ENCODE measurements at regions not wholly inside any gene's neighbourhood (a gene's known extent, or its start where the extent isn't known, plus 50 kb on each side); places are given as distances from the start of the nearest gene placed in this dataset.

- TF ChIP-seq, protein P1, sequence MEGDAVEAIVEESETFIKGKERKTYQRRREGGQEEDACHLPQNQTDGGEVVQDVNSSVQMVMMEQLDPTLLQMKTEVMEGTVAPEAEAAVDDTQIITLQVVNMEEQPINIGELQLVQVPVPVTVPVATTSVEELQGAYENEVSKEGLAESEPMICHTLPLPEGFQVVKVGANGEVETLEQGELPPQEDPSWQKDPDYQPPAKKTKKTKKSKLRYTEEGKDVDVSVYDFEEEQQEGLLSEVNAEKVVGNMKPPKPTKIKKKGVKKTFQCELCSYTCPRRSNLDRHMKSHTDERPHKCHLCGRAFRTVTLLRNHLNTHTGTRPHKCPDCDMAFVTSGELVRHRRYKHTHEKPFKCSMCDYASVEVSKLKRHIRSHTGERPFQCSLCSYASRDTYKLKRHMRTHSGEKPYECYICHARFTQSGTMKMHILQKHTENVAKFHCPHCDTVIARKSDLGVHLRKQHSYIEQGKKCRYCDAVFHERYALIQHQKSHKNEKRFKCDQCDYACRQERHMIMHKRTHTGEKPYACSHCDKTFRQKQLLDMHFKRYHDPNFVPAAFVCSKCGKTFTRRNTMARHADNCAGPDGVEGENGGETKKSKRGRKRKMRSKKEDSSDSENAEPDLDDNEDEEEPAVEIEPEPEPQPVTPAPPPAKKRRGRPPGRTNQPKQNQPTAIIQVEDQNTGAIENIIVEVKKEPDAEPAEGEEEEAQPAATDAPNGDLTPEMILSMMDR (IDR thresholded peaks at IDR 0.05; ENCODE audit: poor library complexity) = no peak
- no peak for TF ChIP-seq EZH2 (IDR thresholded peaks at IDR 0.05; ENCODE audit: borderline replicate concordance)
- TF ChIP-seq EZH2phosphoT487 (IDR thresholded peaks at IDR 0.05; ENCODE audit: low read depth, severe bottlenecking, unreplicated experiment) = no peak
Measured at GRCh38 chr1:20432341-20432740, 53.7 kb downstream of the CAMK2N1 start.
